HG03108 (cell line): ENCODE measurements at regions not wholly inside any gene's neighbourhood (a gene's known extent, or its start where the extent isn't known, plus 50 kb on each side); places are given as distances from the start of the nearest gene placed in this dataset.
"Not testable (repeated sequence)": the region's sequence is repeated elsewhere in the genome, so short reads cannot be mapped to it uniquely, and the experiment has no call there.

Experiments used
- ATAC-seq: cut with Tn5 transposase; IDR thresholded peaks from one replicate; pipeline ENCODE4 v1.9.1; 2021; ENCODE audit warnings: moderate library complexity; ENCODE audit not compliant: unreplicated experiment

DNA sequence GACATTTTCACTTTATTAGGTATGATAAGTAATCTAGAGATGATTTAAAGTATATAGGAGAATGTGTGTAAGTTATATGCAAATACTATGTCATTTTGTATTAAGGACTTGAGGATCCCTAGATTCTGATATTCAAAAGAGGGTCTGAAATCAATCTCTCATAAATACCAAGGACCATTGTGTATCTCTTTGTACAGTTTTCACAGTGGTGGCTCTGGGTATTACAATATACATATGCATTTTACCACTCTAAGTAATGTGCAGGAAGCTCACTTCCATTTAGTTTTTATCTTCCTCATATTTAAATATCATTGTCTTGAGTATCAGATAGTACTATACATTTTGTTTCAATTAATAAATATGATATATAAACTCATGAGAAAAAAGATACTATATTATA lies 862.6 kb upstream of the PCDH20 start:
- no peak for ATAC-seq

- ATAC-seq: no peak
Measured at GRCh38 chr13:62251734-62252133, 836.1 kb upstream of the PCDH20 start.

GRCh38 chr13:62250501-62251201 lies 835.0 kb upstream of the PCDH20 start:
- no peak for ATAC-seq

DNA sequence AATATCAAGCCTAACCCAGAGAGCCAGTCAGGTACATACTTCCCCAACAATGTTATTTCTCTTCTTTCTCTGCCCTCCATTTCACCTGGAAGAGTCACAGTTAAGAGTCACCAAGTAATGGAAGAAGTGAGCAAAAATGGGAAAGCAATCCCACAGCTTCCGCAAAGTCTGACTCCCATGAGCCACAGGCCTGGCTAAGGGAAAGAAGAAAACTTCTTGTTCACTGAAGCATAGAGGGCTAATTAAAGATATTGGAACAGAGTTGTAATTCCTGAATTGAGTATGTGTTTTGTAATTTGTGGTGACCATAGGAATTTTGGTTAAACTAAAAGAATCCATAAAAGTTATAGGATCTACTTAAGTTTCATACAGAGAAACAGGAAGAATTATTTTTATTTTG lies 830.9 kb upstream of the PCDH20 start:
- no peak for ATAC-seq

DNA sequence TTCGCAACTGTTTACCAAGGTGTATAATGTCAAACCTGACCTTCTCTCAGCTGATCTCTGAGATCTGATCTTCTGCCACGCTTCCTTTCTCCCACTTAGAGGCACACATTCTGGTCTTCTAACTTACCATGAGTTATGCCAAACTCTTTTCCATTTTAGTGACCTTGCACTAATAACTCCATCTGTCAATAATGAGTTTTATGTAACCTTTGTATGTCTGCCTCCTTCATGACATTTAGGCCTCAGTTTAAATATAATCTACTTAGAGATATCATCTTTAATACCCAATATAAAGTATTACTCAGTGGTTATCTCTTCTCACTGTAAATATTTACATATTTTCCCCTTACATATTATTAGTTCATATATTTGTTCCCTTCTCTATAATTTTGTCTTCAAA lies 827.5 kb upstream of the PCDH20 start:
- ATAC-seq: no peak

DNA sequence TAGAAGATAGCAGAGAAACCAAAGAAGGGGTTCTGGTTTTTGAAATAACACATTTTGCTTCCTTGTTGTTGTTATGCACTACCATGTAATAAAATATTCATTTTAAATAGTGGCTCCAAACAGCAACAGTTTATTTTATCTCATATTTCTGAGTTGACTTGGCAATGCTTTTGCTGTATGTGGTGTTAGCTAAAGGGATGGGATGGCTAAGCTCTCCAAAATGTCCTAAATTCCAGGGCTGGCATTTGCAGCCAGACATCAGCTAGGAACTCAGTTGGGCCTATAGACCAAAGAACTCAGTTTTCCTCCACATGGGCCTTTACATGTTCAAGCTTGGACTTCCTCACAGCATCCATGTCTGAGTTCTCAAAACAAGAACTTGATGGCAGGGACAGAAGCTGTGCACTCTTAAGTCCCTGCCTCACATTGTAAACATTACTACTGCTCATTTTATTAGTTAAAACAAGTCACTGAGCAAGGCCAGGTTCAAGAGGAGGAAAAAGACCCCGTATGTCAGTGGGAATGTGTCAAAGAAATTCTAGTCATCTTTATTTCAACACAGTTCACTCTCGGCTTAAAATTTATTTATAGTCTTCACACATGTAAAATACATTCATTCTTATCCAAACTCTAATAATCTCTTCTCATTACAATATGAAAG lies 819.3 kb upstream of the PCDH20 start:
- no peak for ATAC-seq

DNA sequence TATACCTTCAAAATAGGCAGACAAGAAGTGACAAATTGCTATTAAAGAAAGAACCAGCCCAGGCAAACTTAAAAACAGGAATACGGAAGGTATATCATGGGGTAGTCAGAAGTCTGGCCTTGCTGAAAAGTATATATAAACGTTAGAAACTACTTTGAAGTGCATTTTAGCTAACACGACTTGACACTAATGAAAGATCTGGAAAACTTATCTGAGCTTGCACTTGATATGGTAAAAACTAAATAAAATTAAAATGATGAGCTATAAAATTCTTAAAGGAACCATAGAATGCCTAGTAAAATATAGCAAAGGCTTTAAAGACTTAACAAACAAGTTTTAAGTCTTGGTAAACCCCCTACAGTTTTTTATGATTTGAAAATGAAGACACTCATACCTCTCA lies 795.3 kb upstream of the PCDH20 start:
- no peak for ATAC-seq

DNA sequence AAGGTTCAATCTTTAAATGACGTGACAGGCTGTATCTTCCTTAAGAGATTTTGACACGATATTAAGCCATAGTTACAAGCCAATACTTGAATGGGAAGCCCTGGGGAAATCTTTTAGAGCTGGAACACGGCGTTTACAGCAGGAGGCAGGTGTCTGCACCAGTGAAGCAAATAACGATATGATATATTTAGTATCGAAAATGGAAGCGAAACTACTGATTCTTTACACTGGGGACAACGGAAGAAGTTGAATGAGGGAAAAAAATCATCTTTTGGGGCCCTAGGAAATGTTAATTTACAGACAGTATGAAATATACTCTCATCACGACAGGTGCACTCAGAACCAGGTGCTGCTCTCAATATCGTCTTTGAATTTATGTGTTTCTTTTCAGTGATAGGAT lies 793.9 kb upstream of the PCDH20 start:
- no peak for ATAC-seq

DNA sequence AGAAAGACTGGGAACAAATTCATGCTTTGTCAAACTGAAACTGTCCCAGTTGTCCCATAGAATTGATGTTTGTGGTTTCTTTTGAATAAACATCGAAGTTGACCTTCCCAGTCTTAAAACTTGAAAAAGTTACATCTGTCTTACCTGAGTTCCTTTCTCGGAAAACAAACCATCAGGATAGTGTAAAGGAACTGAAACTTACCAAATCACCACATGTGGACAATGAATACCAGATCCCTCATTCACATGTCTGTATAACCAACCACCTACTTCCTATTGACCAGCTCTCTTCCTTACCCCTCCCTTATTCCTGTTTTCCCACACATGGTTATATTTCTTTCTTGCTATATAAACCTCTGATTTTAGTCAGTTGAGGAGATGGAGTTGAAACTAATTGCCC lies 791.7 kb upstream of the PCDH20 start:
- no peak for ATAC-seq

GRCh38 chr13:62206165-62206564 lies 790.5 kb upstream of the PCDH20 start:
- no peak for ATAC-seq

- ATAC-seq: no peak
Measured at GRCh38 chr13:62205273-62205672, 789.6 kb upstream of the PCDH20 start.

DNA sequence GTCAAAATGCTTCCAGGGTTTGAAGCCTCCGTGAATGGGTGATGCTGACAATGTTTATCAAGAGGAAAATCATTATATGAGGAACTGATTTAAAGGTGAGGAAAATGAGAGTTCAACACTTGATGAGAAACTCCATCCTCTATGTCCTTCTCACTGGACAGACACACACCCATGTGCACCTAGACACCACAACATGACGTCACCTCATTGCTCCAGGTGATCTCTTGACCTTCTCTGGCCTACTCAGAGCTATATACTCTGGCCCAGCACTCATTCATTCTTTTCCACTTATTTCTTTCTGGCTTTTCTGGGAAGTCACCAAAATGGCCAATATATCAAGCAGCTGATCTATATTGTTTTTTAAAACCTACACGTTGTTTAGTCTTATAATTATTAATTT lies 778.7 kb upstream of the PCDH20 start:
- ATAC-seq: no peak

DNA sequence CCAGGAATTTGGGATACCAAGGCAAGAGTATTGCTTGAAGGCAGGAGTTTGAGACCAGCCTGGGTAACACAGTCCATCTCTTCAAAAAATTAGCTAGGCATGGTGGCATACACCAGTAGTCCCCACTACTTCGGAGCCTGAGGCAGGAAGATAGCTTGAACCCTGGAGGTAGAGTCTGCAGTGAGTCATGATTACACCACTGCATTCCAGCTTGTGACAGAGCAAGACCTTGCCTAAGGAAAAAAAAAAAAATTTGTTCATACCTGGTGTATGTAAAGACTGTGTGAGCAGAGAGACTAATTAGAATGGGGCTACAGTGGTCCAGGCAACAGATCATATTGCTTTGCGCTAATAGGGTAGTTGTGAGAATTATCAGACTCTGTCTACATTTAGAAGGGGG lies 778.3 kb upstream of the PCDH20 start:
- ATAC-seq: no peak

DNA sequence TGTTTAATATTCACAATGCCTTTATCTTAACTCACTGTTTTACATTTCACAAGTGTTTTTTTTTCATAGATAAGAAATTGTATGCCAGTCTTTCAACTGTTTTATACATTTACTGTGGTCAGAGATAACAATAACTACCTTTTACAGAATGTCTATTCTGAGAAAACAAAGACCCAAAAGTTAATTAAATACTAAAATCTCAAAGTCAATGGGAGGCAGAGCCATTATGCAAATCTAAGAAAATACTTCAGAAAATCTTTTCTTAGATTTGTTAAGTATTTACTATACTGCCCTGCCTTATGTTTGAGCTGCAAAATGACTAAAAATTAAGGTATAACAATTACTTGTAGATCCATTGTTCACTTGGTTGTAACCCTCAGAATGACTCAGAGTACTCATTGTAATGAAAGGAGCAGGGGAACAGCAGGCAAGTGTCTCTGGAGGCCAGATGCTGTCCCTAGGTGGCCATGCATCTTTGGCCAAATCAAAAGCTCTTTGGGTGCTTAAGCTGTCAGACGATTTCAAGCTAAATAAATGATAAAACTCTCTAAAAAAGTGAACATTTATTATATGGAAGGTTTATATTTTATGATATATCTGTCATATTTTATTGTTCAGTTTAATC lies 770.1 kb upstream of the PCDH20 start:
- ATAC-seq: no peak

DNA sequence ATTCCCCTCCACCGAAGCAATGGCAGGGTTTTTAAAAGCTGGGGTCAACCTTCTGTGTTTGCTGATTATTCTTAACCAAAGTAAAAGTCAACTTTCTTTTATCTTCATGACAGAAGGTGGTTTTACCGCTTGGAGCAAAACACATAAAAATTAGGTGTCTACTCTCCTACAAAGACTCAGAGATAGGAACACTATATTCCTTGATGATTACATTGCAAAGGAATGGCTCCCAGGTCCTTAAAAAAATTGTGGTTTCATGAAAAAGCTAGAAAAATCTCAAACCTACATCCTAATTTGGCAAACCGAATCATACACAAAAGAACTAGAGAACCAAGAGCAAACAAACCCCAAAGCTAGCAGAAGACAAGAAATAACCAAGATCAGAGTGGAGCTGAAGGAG lies 760.4 kb upstream of the PCDH20 start:
- no peak for ATAC-seq

DNA sequence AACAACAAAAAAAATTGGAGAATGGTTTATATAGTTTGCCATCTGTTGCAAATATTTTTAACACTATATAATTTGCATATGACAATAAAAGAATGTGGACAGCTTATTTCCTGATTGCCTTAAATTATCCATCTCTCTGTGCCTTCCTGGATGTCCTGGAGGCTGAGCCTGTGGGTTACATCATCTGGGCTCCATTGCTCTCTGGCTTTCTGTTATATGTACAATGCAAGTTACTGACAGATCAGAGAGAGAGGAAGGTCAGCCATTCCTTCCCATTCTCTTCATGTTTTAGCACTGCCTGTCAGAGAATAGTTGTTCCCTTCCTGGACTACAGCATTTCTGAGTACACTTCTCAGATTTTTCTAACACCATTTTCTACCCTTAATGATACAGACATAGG lies 758.3 kb upstream of the PCDH20 start:
- ATAC-seq: no peak

GRCh38 chr13:62171697-62172096 lies 756.0 kb upstream of the PCDH20 start:
- ATAC-seq: no peak

DNA sequence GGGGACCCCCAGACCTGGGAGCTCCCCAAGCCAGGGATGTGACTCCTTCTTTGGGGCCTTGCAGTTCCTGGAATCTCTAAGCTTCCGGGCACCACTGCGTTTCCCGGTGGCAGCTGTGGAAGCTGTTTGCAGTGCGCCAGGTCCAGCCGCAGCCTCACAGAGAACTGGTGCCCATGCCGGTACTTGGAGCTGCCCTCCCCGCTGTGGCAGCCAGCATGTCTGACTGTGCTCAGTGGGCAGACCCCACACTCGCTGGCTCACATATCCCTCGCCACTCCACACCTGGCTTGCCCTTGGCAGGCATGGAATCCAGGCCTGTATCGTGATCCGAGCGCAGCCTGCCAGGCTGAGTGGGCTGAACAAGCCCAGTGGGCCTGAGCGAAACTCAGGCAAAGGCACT lies 753.2 kb upstream of the PCDH20 start:
- no peak for ATAC-seq

- no peak for ATAC-seq
Measured at GRCh38 chr13:62167650-62168172, 752.1 kb upstream of the PCDH20 start.

- no peak for ATAC-seq
Measured at GRCh38 chr13:62162860-62163259, 747.2 kb upstream of the PCDH20 start.

- no peak for ATAC-seq
Measured at GRCh38 chr13:62158520-62158919, 742.9 kb upstream of the PCDH20 start.

DNA sequence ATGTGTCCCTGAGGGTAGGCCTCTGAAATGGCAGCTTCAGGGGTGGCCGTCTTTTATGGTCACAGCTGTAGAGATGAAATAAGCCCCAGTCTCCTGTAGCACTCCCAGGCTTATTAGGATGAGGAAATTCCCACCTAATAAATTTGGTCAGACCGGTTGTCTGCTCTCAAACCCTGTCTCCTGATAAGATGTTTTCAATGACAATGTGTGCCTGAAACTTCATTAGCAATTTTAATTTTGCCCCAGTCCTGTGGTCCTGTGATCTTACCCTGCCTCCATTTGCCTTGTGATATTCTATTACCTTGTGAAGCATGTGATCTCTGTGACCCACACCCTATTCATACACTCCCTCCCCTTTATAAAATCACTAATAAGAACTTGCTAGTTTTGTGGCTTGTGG lies 736.1 kb upstream of the PCDH20 start:
- ATAC-seq: not testable (repeated sequence)
